GM19468 (cell line): ENCODE measurements at regions not wholly inside any gene's neighbourhood (a gene's known extent, or its start where the extent isn't known, plus 50 kb on each side); places are given as distances from the start of the nearest gene placed in this dataset.

ENCODE experiments used
- ATAC-seq: cut with Tn5 transposase; IDR thresholded peaks from one replicate; pipeline ENCODE4 v1.9.1; 2021; ENCODE audit warnings: mild to moderate bottlenecking, moderate library complexity, moderate number of reproducible peaks; ENCODE audit not compliant: unreplicated experiment; ENCODE audit errors: extremely low read depth

GRCh38 chr18:42576124-42576523 lies 539.4 kb downstream of the RIT2 start:
- ATAC-seq = no peak

GRCh38 chr18:42578792-42579191 lies 536.7 kb downstream of the RIT2 start:
- ATAC-seq = no peak

- no peak for ATAC-seq
These were observed 533.2 kb downstream of the RIT2 start for GRCh38 chr18:42582266-42582665.

- ATAC-seq = no peak
These were observed 532.2 kb downstream of the RIT2 start for GRCh38 chr18:42583283-42583731.

GRCh38 chr18:42586601-42587000 lies 528.9 kb downstream of the RIT2 start:
- ATAC-seq = no peak

- no peak for ATAC-seq
These were observed 526.7 kb downstream of the RIT2 start for GRCh38 chr18:42588786-42589185.

GRCh38 chr18:42604820-42605219 lies 510.7 kb downstream of the RIT2 start:
- ATAC-seq = no peak

GRCh38 chr18:42606886-42607495 lies 508.5 kb downstream of the RIT2 start:
- ATAC-seq = no peak

- no peak for ATAC-seq
These were observed 504.4 kb downstream of the RIT2 start for GRCh38 chr18:42611134-42611533.

GRCh38 chr18:42614619-42615293 lies 500.7 kb downstream of the RIT2 start:
- no peak for ATAC-seq

- no peak for ATAC-seq
These were observed 498.3 kb downstream of the RIT2 start for GRCh38 chr18:42617221-42617620.

GRCh38 chr18:42619771-42620170 lies 495.7 kb downstream of the RIT2 start:
- ATAC-seq = no peak

GRCh38 chr18:42620657-42621056 lies 494.8 kb downstream of the RIT2 start:
- no peak for ATAC-seq

GRCh38 chr18:42623935-42624334 lies 491.6 kb downstream of the RIT2 start:
- no peak for ATAC-seq

GRCh38 chr18:42632801-42633200 lies 482.7 kb downstream of the RIT2 start:
- ATAC-seq = no peak

- no peak for ATAC-seq
These were observed 480.0 kb downstream of the RIT2 start for GRCh38 chr18:42635378-42636048.

- ATAC-seq = no peak
These were observed 479.2 kb downstream of the RIT2 start for GRCh38 chr18:42636309-42636708.

- no peak for ATAC-seq
These were observed 475.3 kb downstream of the RIT2 start for GRCh38 chr18:42640160-42640559.

GRCh38 chr18:42641996-42642395 lies 473.5 kb downstream of the RIT2 start:
- ATAC-seq = no peak

GRCh38 chr18:42644729-42645131 lies 470.8 kb downstream of the RIT2 start:
- no peak for ATAC-seq

- no peak for ATAC-seq
These were observed 466.0 kb downstream of the RIT2 start for GRCh38 chr18:42649331-42650035.
